HCT116 (cell line): ENCODE measurements at regions not wholly inside any gene's neighbourhood (a gene's known extent, or its start where the extent isn't known, plus 50 kb on each side); places are given as distances from the start of the nearest gene placed in this dataset.

Source experiments
- ATAC-seq: fragments of 200-7000 bp; cut with Tn5 transposase; 2 replicates; pipeline ENCODE4 v1.9.1; 2020; ENCODE audit warnings: mild to moderate bottlenecking, moderate library complexity
- BruUV-seq: library from RNA; stranded (reverse); fragments of 400-500 nt; replicated peaks from 2 replicates; lab custom pipeline; 2021; lab: Mats Ljungman, UMichigan
- CTCF ChIA-PET: fragments of 300-600 bp; sonication (Branson Sonifier 250); formaldehyde crosslinking; loops from one replicate; lab custom pipeline; 2021; ENCODE audit warnings: antibody characterized with exemption; lab: Charles Lee
- POLR2A ChIA-PET: fragments of 300-600, 350-600 bp; sonication (Branson Sonifier 250); formaldehyde crosslinking; loops from one replicate; lab custom pipeline; 2021; ENCODE audit warnings: antibody characterized with exemption; lab: Charles Lee
- RAD21 ChIA-PET, 2 experiments: fragments of 300-600 bp; sonication (Branson Sonifier 250); formaldehyde crosslinking; loops; one replicate each; lab custom pipeline; 2023; ENCODE audit warnings: low total read pairs in 2 of 2; ENCODE audit not compliant: uncharacterized antibody in 2 of 2, unreplicated experiment in 2 of 2, low non-redundant PET in 1 of 2; lab: Charles Lee
- DNase-seq: peaks from one replicate; pipeline ENCODE4 v3.0.0-alpha.2; 2010; ENCODE audit warnings: low read depth, low spot score
- H2AFZ ChIP-seq: fragments of 200-600 bp; shearing (Covaris generic), sonication (generic); 2 replicates; pipeline ENCODE4 v1.6.1; 2017; ENCODE audit warnings: low read depth, mixed run types, mixed read lengths, antibody characterized with exemption, low read length; ENCODE audit not compliant: poor library complexity, severe bottlenecking
- H3K27ac ChIP-seq: 2 replicates; pipeline ENCODE4 v1.5.1; 2012; ENCODE audit warnings: low read depth, low read length
- H3K27me3 ChIP-seq: fragments of 200-600 bp; sonication (generic); 2 replicates; pipeline ENCODE4 v1.6.1; 2016; ENCODE audit warnings: mixed run types, low read length, mixed read lengths; ENCODE audit not compliant: insufficient read depth
- H3K36me3 ChIP-seq, 2 experiments: fragments of 200-500 bp in 1 of 2; fragments of 200-600 bp in 1 of 2; sonication (Bioruptor generic) in 1 of 2; sonication (generic) in 1 of 2; 2 replicates each; pipeline versions ENCODE4 v1.5.1 to v1.6.1; 2014 to 2016; ENCODE audit warnings: low read length in 2 of 2, inconsistent platforms in 1 of 2, mixed read lengths in 1 of 2, mixed run types in 1 of 2; ENCODE audit not compliant: insufficient read depth in 2 of 2, control insufficient read depth in 1 of 2
- H3K4me1 ChIP-seq, 2 experiments: fragments of 200-600 bp in 1 of 2; sonication (generic) in 1 of 2; 2 replicates each; pipeline versions ENCODE4 v1.5.1 to v1.6.1; 2012 to 2017; ENCODE audit warnings: low read length in 2 of 2, inconsistent platforms in 1 of 2, mild to moderate bottlenecking in 1 of 2, mixed read lengths in 1 of 2, mixed run types in 1 of 2, moderate library complexity in 1 of 2; ENCODE audit not compliant: insufficient read depth in 2 of 2, control insufficient read depth in 1 of 2
- H3K4me2 ChIP-seq: fragments of 200-600 bp; sonication (generic); 2 replicates; pipeline ENCODE4 v1.6.1; 2017; ENCODE audit warnings: mixed run types, low read length, mixed read lengths
- H3K4me3 ChIP-seq, 2 experiments: fragments of 200-600 bp in 1 of 2; sonication (generic) in 1 of 2; replicated peaks in 1 of 2; 2 replicates each; pipeline ENCODE4 v1.5.1; 2011 to 2016; ENCODE audit warnings: low read length in 2 of 2, control low read depth in 1 of 2, low read depth in 1 of 2, mild to moderate bottlenecking in 1 of 2, mixed read lengths in 1 of 2, mixed run types in 1 of 2
- H3K79me2 ChIP-seq: fragments of 200-600 bp; sonication (generic); 2 replicates; pipeline ENCODE4 v1.6.1; 2017; ENCODE audit warnings: mild to moderate bottlenecking, mixed run types, low read length, moderate library complexity, mixed read lengths; ENCODE audit not compliant: insufficient read depth
- H3K9ac ChIP-seq: fragments of 200-600 bp; sonication (generic); 2 replicates; pipeline ENCODE4 v1.6.1; 2016; ENCODE audit warnings: low read length, mixed read lengths
- H3K9me2 ChIP-seq: fragments of 200-600 bp; sonication (generic), shearing (Covaris generic); 2 replicates; pipeline ENCODE4 v1.6.1; 2017; ENCODE audit warnings: mixed run types, mild to moderate bottlenecking, moderate library complexity; ENCODE audit not compliant: insufficient read depth
- H3K9me3 ChIP-seq, 2 experiments: fragments of 200-500 bp in 1 of 2; fragments of 200-600 bp in 1 of 2; sonication (Bioruptor generic) in 1 of 2; sonication (generic) in 1 of 2; 2 replicates each; pipeline ENCODE4 v1.6.1; 2014 to 2017; ENCODE audit warnings: low read length in 2 of 2, mixed read lengths in 2 of 2, inconsistent platforms in 1 of 2, low read depth in 1 of 2, mild to moderate bottlenecking in 1 of 2, mixed run types in 1 of 2, moderate library complexity in 1 of 2; ENCODE audit not compliant: control insufficient read depth in 1 of 2, insufficient read depth in 1 of 2
- H4K20me1 ChIP-seq: fragments of 200-600 bp; sonication (generic), shearing (Covaris generic); 2 replicates; pipeline ENCODE4 v1.6.1; 2017; ENCODE audit warnings: mixed run types, mild to moderate bottlenecking, moderate library complexity; ENCODE audit not compliant: insufficient read depth
- ATF3 ChIP-seq: IDR thresholded peaks from 2 replicates; pipeline ENCODE4 v1.6.1; 2012
- CBX3 ChIP-seq: IDR thresholded peaks from 2 replicates; pipeline ENCODE4 v1.6.1; 2012; ENCODE audit warnings: low read depth
- CEBPB ChIP-seq: IDR thresholded peaks from 2 replicates; pipeline ENCODE4 v1.6.1; 2012; ENCODE audit warnings: low read depth
- CTCF ChIP-seq, 3 experiments: fragments of 200-600 bp in 1 of 3; sonication (generic) in 1 of 3; IDR thresholded peaks in 2 of 3; conservative IDR thresholded peaks in 1 of 3; 2 replicates each; pipeline ENCODE4 v1.5.1; 2012 to 2017; ENCODE audit warnings: low read depth in 2 of 3, low read length in 2 of 3, antibody characterized with exemption in 1 of 3, borderline replicate concordance in 1 of 3, control low read depth in 1 of 3, mild to moderate bottlenecking in 1 of 3, mixed read lengths in 1 of 3, mixed run types in 1 of 3, moderate library complexity in 1 of 3; ENCODE audit not compliant: insufficient read depth in 1 of 3
- ELF1 ChIP-seq: IDR thresholded peaks from 2 replicates; pipeline ENCODE4 v1.6.1; 2012; ENCODE audit warnings: low read depth, borderline replicate concordance
- EZH2 ChIP-seq: fragments of 200-600 bp; sonication (generic); IDR thresholded peaks from 2 replicates; pipeline ENCODE4 v1.6.1; 2017; ENCODE audit warnings: antibody characterized with exemption, mixed run types
- EZH2phosphoT487 ChIP-seq: fragments of 200-600 bp; IDR thresholded peaks from 2 replicates; pipeline ENCODE4 v1.6.1; 2018; ENCODE audit warnings: antibody characterized with exemption, borderline replicate concordance
- JUND ChIP-seq: IDR thresholded peaks from 2 replicates; pipeline ENCODE4 v1.6.1; 2012
- POLR2A ChIP-seq: IDR thresholded peaks from 2 replicates; pipeline ENCODE4 v1.7.0; 2011; ENCODE audit warnings: borderline replicate concordance; ENCODE audit not compliant: insufficient read depth, insufficient read length; ENCODE audit errors: extremely low read depth
- POLR2AphosphoS5 ChIP-seq: IDR thresholded peaks from 2 replicates; pipeline ENCODE4 v1.6.1; 2011; ENCODE audit warnings: mild to moderate bottlenecking, low read depth, low read length, moderate library complexity
- RAD21 ChIP-seq: IDR thresholded peaks from 2 replicates; pipeline ENCODE4 v1.6.1; 2012; ENCODE audit warnings: low read depth, mild to moderate bottlenecking
- REST ChIP-seq: IDR thresholded peaks from 2 replicates; pipeline ENCODE4 v1.6.1; 2012; ENCODE audit warnings: low read depth
- SIN3A ChIP-seq: IDR thresholded peaks from 2 replicates; pipeline ENCODE4 v1.6.1; 2012; ENCODE audit warnings: low read depth
- SP1 ChIP-seq: IDR thresholded peaks from 2 replicates; pipeline ENCODE4 v1.6.1; 2012; ENCODE audit warnings: low read depth
- SRF ChIP-seq: IDR thresholded peaks from 2 replicates; pipeline ENCODE4 v1.6.1; 2012; ENCODE audit warnings: low read depth
- TCF7L2 ChIP-seq: IDR thresholded peaks from 2 replicates; pipeline ENCODE4 v1.7.0; 2011; ENCODE audit warnings: borderline replicate concordance, inconsistent platforms; ENCODE audit not compliant: insufficient read depth, insufficient read length; ENCODE audit errors: extremely low read depth
- YY1 ChIP-seq: IDR thresholded peaks from 2 replicates; pipeline ENCODE4 v1.6.1; 2011; ENCODE audit warnings: low read length, low read depth, moderate library complexity, mild to moderate bottlenecking; ENCODE audit not compliant: insufficient replicate concordance; ENCODE audit errors: extremely low read depth
- ZBTB33 ChIP-seq: IDR thresholded peaks from 2 replicates; pipeline ENCODE4 v1.6.1; 2011; ENCODE audit warnings: mild to moderate bottlenecking, low read length, moderate library complexity; ENCODE audit not compliant: insufficient replicate concordance; ENCODE audit errors: extremely low read depth
- ZFX ChIP-seq: fragments of 450-650 bp; IDR thresholded peaks from 2 replicates; pipeline ENCODE4 v1.6.1; 2017
- intact Hi-C: fragments of 100-400 bp; cut with micrococcal nuclease; formaldehyde crosslinking; loops from 2 replicates; pipeline ENCODE4 v1.10.0; 2022

GRCh38 chr15:69666441-69666882 is 213.8 kb downstream of the RPLP1 start:
- TF ChIP-seq EZH2phosphoT487 (no peak), ZFX (no peak), POLR2AphosphoS5 (no peak), ATF3 (no peak), EZH2 (no peak), POLR2A (no peak), REST (no peak), RAD21 (no peak), SP1 (no peak), JUND (no peak), TCF7L2 (no peak), YY1 (no peak), CEBPB (no peak), CBX3 (no peak), ZBTB33 (no peak), SIN3A (no peak), SRF (no peak), ELF1 (no peak), CTCF (IDR thresholded peaks at IDR 0.05 in 2 of 3, conservative IDR thresholded peaks at IDR 0.05 in 1 of 3; ENCODE audit: borderline replicate concordance in 1 of 3, insufficient read depth in 1 of 3, low read depth in 2 of 3, low read length in 2 of 3) (no peak)
- intact Hi-C loops, result no loop called here
- Histone ChIP-seq H2AFZ (no peak overlapping the region), H4K20me1 (no peaks in the 10 kb centered on the region), H3K4me3 (no peak overlapping the region), H3K9me2 (no peaks in the 10 kb centered on the region), H3K27ac (no peak overlapping the region), H3K27me3 (peaks cover 2% of the 10 kb centered on the region; the same call in 1 of the 2 replicates), H3K79me2 (no peaks in the 10 kb centered on the region), H3K4me1 (no peaks in the 10 kb centered on the region), H3K36me3 (no peaks in the 10 kb centered on the region), H3K9me3 (no peaks in the 10 kb centered on the region), H3K9ac (no peak overlapping the region), H3K4me2 (no peak overlapping the region)
- CTCF ChIA-PET, result no interaction called here
- no TSS peak for BruUV-seq
- POLR2A ChIA-PET, result no interaction called here
- RAD21 ChIA-PET, result no interaction called here
- DNase-seq (no peak), ATAC-seq (no peak)
